Fibroblast of skin of left quadriceps (primary cell): ENCODE measurements at regions not wholly inside any gene's neighbourhood (a gene's known extent, or its start where the extent isn't known, plus 50 kb on each side); places are given as distances from the start of the nearest gene placed in this dataset.
A peak's percentile ranks its signal among the peaks of the same experiment; 100 is the strongest.
"Not testable (repeated sequence)": the region's sequence is repeated elsewhere in the genome, so short reads cannot be mapped to it uniquely, and the experiment has no call there.

ENCODE experiments used
- DNase-seq, 2 experiments: peaks; one replicate each; pipeline ENCODE4 v3.0.0-alpha.2; 2013; ENCODE audit warnings: low read depth in 2 of 2

GRCh38 chrX:68995780-68996551 is 167.1 kb downstream of the EFNB1 start:
- peak; percentile 37 to 40 for DNase-seq

- DNase-seq: no peak
These were observed 166.6 kb downstream of the EFNB1 start for GRCh38 chrX:68995386-68995779.

- no peak for DNase-seq
These were observed 166.1 kb downstream of the EFNB1 start for GRCh38 chrX:68994891-68995255.

GRCh38 chrX:68994135-68994890 is 165.5 kb downstream of the EFNB1 start:
- no peak for DNase-seq

- DNase-seq: no peak
These were observed 164.1 kb downstream of the EFNB1 start for GRCh38 chrX:68992821-68993397.

GRCh38 chrX:68991691-68992345 is 163.0 kb downstream of the EFNB1 start:
- no peak for DNase-seq

GRCh38 chrX:68990948-68991347 is 162.1 kb downstream of the EFNB1 start:
- no peak for DNase-seq

- DNase-seq: peak; percentile 58 to 62
These were observed 161.2 kb downstream of the EFNB1 start for GRCh38 chrX:68989865-68990606.

GRCh38 chrX:68989456-68989855 is 160.6 kb downstream of the EFNB1 start:
- DNase-seq: no peak

GRCh38 chrX:68988865-68989264 is 160.0 kb downstream of the EFNB1 start:
- DNase-seq: no peak

GRCh38 chrX:68985135-68985755 is 156.4 kb downstream of the EFNB1 start:
- DNase-seq: no peak

- no peak for DNase-seq
These were observed 154.4 kb downstream of the EFNB1 start for GRCh38 chrX:68983004-68983857.

GRCh38 chrX:68982476-68982875 is 153.7 kb downstream of the EFNB1 start:
- DNase-seq: no peak

- no peak for DNase-seq
These were observed 152.2 kb downstream of the EFNB1 start for GRCh38 chrX:68980906-68981616.

- no peak for DNase-seq
These were observed 149.8 kb downstream of the EFNB1 start for GRCh38 chrX:68978655-68979054.

GRCh38 chrX:68978255-68978654 is 149.4 kb downstream of the EFNB1 start:
- DNase-seq: peak; percentile 47 to 51

GRCh38 chrX:68953331-68953730 is 124.5 kb downstream of the EFNB1 start:
- no peak for DNase-seq

GRCh38 chrX:68951942-68952619 is 123.3 kb downstream of the EFNB1 start:
- not testable (repeated sequence) for DNase-seq

GRCh38 chrX:68950937-68951336 is 122.1 kb downstream of the EFNB1 start:
- no peak for DNase-seq
